AG04449 (cell line): ENCODE measurements at regions not wholly inside any gene's neighbourhood (a gene's known extent, or its start where the extent isn't known, plus 50 kb on each side); places are given as distances from the start of the nearest gene placed in this dataset.

Experiments used
- CTCF ChIA-PET: fragments of 350-600 bp; formaldehyde crosslinking; extraction: SDS; loops from one replicate; lab custom pipeline; 2021; ENCODE audit warnings: antibody characterized with exemption; lab: Yijun Ruan, JAX
- POLR2A ChIA-PET: fragments of 400-600, 350-600 bp; formaldehyde crosslinking; extraction: SDS; loops from one replicate; lab custom pipeline; 2020; ENCODE audit warnings: antibody characterized with exemption, inconsistent platforms; lab: Yijun Ruan, JAX
- DNase-seq: peaks from one replicate; pipeline ENCODE4 v3.0.0-alpha.2; 2010; ENCODE audit warnings: low read depth, low spot score
- H3K4me3 ChIP-seq: 2 replicates; pipeline ENCODE4 v1.5.1; 2011; ENCODE audit warnings: low read depth, mild to moderate bottlenecking, control low read depth, low read length
- CTCF ChIP-seq: IDR thresholded peaks from one replicate; pipeline ENCODE4 v1.5.1; 2011; ENCODE audit warnings: mild to moderate bottlenecking, moderate library complexity, low read length, control low read depth, inconsistent platforms; ENCODE audit not compliant: insufficient read depth; ENCODE audit errors: missing control alignments

DNA sequence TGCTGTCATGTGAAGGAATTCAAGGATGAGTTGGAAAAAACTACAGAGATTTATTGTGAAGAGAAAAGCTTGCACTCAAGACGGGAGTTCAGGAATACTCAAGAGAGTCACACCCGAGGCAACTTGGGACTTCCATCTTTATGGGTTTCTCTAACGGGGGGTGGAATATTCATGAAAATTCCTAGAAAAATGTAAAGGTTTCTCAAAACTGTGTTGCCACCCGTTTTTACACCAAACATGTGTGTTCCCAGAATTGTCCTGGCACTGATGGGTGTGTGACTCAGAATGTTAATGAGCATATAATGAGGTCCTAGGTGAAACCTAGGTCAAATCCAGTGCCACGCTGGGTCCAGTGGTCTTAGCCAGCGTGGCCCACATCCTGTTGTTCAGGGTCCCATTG lies 381.5 kb downstream of the CDH26 start:
- no peak for TF ChIP-seq CTCF
- no peak overlapping the region for H3K4me3 ChIP-seq
- CTCF ChIA-PET: no interaction called here
- POLR2A ChIA-PET: no interaction called here
- no peak for DNase-seq

DNA sequence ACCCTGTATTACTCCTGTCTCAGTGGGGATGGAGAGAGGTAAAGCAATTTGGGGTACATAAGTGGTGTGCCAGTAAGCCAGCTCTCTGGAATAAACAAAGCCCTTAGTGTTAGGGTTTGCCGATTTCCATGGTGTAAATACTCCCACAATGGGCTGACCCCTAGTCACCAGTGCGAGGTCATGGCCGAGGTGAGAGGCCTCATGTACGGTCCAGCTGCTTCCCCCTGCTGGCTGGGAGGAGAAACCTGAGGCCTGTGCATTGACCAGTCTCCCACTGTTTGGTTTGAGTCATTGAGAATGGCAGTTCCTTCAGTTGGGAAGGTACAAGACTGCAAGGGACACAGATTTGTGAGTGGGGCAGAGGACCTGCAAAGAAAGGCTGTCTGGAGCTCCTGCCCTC lies 382.0 kb downstream of the CDH26 start:
- no peak for TF ChIP-seq CTCF
- DNase-seq: no peak
- H3K4me3 ChIP-seq: no peak overlapping the region
- POLR2A ChIA-PET: no interaction called here
- CTCF ChIA-PET: no interaction called here

GRCh38 chr20:60341062-60341461 lies 382.8 kb downstream of the CDH26 start:
- CTCF ChIA-PET: no interaction called here

DNA sequence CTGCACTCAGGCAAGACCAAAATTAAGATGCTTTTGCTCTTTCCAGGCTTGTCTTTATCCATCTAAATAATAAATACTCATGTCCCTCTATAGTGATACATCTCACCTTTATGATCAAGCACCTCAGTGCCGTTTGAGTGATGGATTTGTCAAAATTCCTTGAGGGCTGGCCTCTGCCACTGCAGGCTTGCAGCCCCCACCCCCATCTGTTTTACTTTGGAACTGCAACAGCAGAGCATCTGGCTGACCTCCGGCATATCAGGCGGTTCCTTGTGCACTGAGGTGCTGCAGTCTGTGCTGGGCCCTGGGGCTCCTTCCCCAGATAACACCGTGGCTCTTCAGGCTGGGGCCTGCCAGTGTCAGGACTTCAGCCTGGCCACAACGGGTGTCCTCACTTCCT lies 386.9 kb downstream of the CDH26 start:
- no peak for DNase-seq
- no peak for TF ChIP-seq CTCF
- POLR2A ChIA-PET: no interaction called here
- H3K4me3 ChIP-seq: no peak overlapping the region
- CTCF ChIA-PET: no interaction called here

More at GRCh38 chr20:60341062-60341461, 382.8 kb downstream of the CDH26 start:
- no peak for DNase-seq
- no peak for TF ChIP-seq CTCF
- H3K4me3 ChIP-seq: no peak overlapping the region
- POLR2A ChIA-PET: no interaction called here

DNA sequence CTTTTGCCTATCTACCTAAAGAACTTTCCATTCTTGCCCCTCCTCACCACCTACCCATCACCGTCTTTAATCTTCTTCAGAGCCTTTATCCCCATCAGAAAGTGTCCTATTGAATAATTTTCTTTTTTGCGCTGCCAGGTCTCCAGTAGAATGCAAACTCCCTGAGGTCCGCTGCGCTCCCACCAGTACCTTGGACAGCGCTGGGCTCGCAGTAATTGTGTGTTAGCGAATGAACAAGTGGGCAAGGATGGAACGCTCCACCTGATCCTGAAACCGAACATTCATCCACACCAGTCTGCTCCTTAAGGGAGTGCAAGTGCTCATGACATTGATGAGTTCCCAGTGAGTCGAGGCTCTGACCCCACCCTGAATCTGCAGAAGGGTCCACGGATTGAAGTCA lies 391.2 kb downstream of the CDH26 start:
- no peak overlapping the region for H3K4me3 ChIP-seq
- DNase-seq: no peak
- ChIA-PET POLR2A (no interaction called here), CTCF (no interaction called here)
- TF ChIP-seq CTCF: no peak

- no peak for DNase-seq
- POLR2A ChIA-PET: no interaction called here
- no peak for TF ChIP-seq CTCF
- CTCF ChIA-PET: no interaction called here
- no peak overlapping the region for H3K4me3 ChIP-seq
Measured at GRCh38 chr20:60352017-60352416, 393.8 kb downstream of the CDH26 start.

DNA sequence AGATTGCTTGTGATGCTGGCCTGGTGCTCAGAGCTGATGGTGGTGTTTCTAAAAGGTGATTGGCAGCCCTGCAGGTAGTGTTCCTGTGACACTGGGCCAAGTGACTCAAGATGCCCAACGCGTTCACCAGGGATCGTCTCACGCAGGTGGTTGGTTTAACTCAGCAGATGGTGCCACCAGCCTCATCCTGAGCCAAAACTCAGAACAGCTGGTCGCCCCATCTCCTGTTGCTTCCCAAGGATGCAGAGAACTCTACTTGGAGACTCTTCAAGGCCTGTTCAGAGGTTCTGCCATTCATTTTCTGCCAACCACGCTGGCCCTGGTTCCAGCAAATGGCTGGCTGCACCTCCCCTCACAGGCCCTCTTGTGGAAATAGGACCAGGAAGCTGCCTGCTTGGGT lies 394.4 kb downstream of the CDH26 start:
- DNase-seq: no peak
- TF ChIP-seq CTCF: no peak
- CTCF ChIA-PET: no interaction called here
- no peak overlapping the region for H3K4me3 ChIP-seq
- POLR2A ChIA-PET: no interaction called here
